Naive B cell (primary cell): ENCODE measurements at regions not wholly inside any gene's neighbourhood (a gene's known extent, or its start where the extent isn't known, plus 50 kb on each side); places are given as distances from the start of the nearest gene placed in this dataset.
"Not testable (repeated sequence)": the region's sequence is repeated elsewhere in the genome, so short reads cannot be mapped to it uniquely, and the experiment has no call there.

Experiments used
- ATAC-seq, 2 donors: fragments of 150-1000 bp; cut with Tn5 transposase; 2 replicates each; pipeline ENCODE4 v1.10.0; 2021; ENCODE audit warnings: low read depth in 2 of 2, mild to moderate bottlenecking in 2 of 2, moderate library complexity in 2 of 2
- DNase-seq: peaks from one replicate; pipeline ENCODE4 v3.0.0; 2022
- H3K27ac Mint-ChIP-seq, 6 donors: one replicate each; pipeline ENCODE4 v1.8.0; 2020 to 2022; ENCODE audit warnings: mild to moderate bottlenecking in 6 of 6, mixed read lengths in 6 of 6, moderate library complexity in 5 of 6, inconsistent platforms in 2 of 6
- H3K27me3 Mint-ChIP-seq, 3 donors: one replicate each; pipeline ENCODE4 v1.8.0; 2021 to 2022; ENCODE audit warnings: mixed read lengths in 3 of 3, mild to moderate bottlenecking in 1 of 3
- H3K36me3 Mint-ChIP-seq, 2 donors: one replicate each; pipeline ENCODE4 v1.8.0; 2020 to 2022; ENCODE audit warnings: mixed read lengths in 2 of 2, inconsistent platforms in 1 of 2, mild to moderate bottlenecking in 1 of 2
- H3K4me1 Mint-ChIP-seq, 3 donors: one replicate each; pipeline ENCODE4 v1.8.0; 2020 to 2022; ENCODE audit warnings: mixed read lengths in 3 of 3, inconsistent platforms in 1 of 3, mild to moderate bottlenecking in 1 of 3, moderate library complexity in 1 of 3
- H3K4me3 Mint-ChIP-seq, 8 donors: one replicate each; pipeline ENCODE4 v1.8.0; 2020 to 2022; ENCODE audit warnings: mild to moderate bottlenecking in 8 of 8, mixed read lengths in 8 of 8, moderate library complexity in 8 of 8, inconsistent platforms in 2 of 8
- H3K9me3 Mint-ChIP-seq, 7 donors: one replicate each; pipeline ENCODE4 v1.8.0; 2020 to 2022; ENCODE audit warnings: mixed read lengths in 7 of 7, mild to moderate bottlenecking in 5 of 7, inconsistent platforms in 2 of 7, moderate library complexity in 1 of 7

DNA sequence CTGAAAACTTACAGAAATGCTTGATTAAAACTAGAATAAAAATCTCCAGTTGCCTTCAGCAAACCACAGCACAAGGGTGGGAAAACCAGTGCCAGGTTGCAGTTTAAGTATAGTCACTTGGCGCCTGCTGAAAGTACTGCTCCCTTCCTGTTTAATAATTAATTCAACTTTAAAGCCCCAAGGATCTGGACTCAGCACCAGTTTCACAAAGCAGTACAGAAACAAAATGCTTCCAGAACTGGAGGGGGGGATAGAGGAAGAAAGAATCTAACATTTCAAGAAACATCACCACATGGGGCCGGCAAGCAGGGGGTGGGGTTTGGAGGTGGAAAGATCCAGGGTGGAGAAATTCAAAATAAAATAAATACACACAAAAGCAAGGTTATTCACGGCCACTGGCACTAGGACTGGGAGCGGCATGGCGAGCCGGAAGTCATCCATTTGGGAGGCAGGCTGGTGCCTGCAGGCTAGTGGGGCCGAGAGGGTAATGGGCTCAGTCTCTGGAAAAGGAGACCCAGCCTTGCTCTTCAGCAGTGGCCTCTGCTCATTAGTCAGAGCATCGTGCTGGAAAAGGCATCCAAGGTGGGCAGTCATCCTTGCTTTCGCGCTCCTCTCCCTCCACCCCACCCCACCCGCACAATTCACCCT, 85.8 kb downstream of the POU3F3 start:
- Mint-ChIP-seq H3K4me3 (peak overlapping the region in 2 of 8 donors; percentile 13 to 78), H3K27ac (peak overlapping the region in 5 of 6 donors; percentile 32 to 76 (median 62)), H3K4me1 (peaks cover 17 to 31% (median 22%) of the 10 kb centered on the region in 3 donors), H3K9me3 (no peaks in the 10 kb centered on the region), H3K36me3 (no peaks in the 10 kb centered on the region), H3K27me3 (peaks cover 0 to under 1% (median 0%) of the 10 kb centered on the region in 3 donors)
- DNase-seq (no peak), ATAC-seq (no peak)

DNA sequence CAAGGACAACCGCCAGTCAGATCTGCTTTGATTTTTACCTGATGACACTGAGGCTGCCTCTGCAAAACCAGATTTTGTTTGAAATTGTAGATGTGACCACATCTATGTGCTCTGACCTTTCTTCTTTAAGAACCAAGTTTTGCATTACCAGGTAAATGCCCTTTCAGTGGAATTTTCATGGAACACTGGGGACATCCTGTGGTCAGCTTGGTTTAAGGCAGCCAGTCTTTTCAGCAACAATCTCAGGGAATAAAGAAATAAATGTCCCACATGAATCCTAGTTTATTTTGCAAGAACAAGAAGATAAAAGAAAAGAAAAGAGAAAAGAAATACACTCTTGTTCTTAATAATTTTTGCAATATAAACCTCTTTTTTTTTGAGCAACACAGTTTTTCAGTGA, 90.6 kb downstream of the POU3F3 start:
- ATAC-seq: no peak
- H3K27me3 Mint-ChIP-seq: peaks cover 4 to 8% (median 5%) of the 10 kb centered on the region in 3 donors
- H3K36me3 Mint-ChIP-seq: no peaks in the 10 kb centered on the region
- no peaks in the 10 kb centered on the region for H3K9me3 Mint-ChIP-seq
- no peak overlapping the region for H3K27ac Mint-ChIP-seq
- no peak for DNase-seq
- no peak overlapping the region for H3K4me3 Mint-ChIP-seq
- peaks cover 6 to 16% (median 9%) of the 10 kb centered on the region in 3 donors for H3K4me1 Mint-ChIP-seq

DNA sequence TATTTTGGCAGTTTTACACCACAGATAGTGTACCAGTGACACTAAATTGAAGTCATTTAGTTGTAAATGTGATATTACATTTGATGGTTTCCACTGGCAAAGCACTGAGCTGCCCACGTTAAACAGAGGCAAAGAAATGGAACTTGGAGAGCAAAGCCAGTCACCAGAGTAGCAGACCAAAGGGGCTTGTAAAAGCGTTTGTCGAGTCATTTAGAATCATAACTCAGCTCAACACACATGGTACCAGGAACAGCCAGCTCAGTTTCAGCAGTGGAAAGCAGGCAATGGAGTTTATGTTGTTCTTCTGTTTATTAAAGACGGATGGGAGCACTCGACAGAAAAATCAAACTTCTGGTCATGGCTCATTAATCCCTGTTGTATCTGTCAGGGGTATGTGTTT, 91.2 kb downstream of the POU3F3 start:
- Mint-ChIP-seq H3K27ac (peak overlapping the region in 1 of 6 donors; percentile 79), H3K36me3 (no peaks in the 10 kb centered on the region), H3K9me3 (no peaks in the 10 kb centered on the region), H3K4me3 (no peak overlapping the region), H3K27me3 (peaks cover 4 to 8% (median 5%) of the 10 kb centered on the region in 3 donors), H3K4me1 (peaks cover 4 to 10% (median 4%) of the 10 kb centered on the region in 3 donors)
- ATAC-seq (no peak), DNase-seq (no peak)

- no peaks in the 10 kb centered on the region for H3K9me3 Mint-ChIP-seq
- ATAC-seq (no peak), DNase-seq (no peak)
- H3K27me3 Mint-ChIP-seq: peaks cover 4 to 8% (median 5%) of the 10 kb centered on the region in 3 donors
- H3K36me3 Mint-ChIP-seq: no peaks in the 10 kb centered on the region
- H3K4me1 Mint-ChIP-seq: peaks cover 0 to 6% (median 0%) of the 10 kb centered on the region in 3 donors
- no peak overlapping the region for H3K27ac Mint-ChIP-seq
- H3K4me3 Mint-ChIP-seq: no peak overlapping the region
Measured at GRCh38 chr2:104945866-104946265, 92.0 kb downstream of the POU3F3 start.

DNA sequence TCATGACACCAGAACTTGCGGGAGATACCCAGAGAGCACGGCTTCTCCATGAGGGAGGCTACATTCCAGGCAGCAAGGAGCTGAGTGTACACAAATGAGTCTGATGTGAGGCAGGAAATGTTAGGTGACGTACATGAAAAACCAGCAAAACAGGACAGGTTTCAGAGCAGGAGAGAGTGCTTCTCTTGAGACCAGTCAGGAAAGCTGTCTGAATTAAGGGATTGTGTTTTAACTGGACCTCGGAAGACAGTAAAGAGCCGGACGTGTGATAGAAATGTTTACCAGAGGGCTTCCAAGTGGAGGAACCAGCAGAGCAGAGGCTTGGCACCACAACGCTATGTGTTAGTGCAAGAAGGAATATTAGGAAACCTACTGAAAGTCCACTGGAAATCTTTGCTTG, 90.4 kb upstream of the MRPS9 start:
- not testable (repeated sequence) for H3K4me1 Mint-ChIP-seq, H3K4me3 Mint-ChIP-seq, H3K9me3 Mint-ChIP-seq, H3K36me3 Mint-ChIP-seq, ATAC-seq, H3K27ac Mint-ChIP-seq, DNase-seq
- peaks cover 5 to 17% (median 8%) of the 10 kb centered on the region in 3 donors for H3K27me3 Mint-ChIP-seq

GRCh38 chr2:104952976-104953375, 84.9 kb upstream of the MRPS9 start:
- Mint-ChIP-seq H3K36me3 (peaks cover 0 to under 1% of the 10 kb centered on the region in 2 donors), H3K27me3 (peaks cover 0 to 28% (median 9%) of the 10 kb centered on the region in 3 donors), H3K27ac (no peak overlapping the region), H3K4me3 (no peak overlapping the region), H3K4me1 (no peaks in the 10 kb centered on the region), H3K9me3 (peaks cover 0 to 14% (median 2%) of the 10 kb centered on the region in 7 donors)
- no peak for ATAC-seq
- no peak for DNase-seq

DNA sequence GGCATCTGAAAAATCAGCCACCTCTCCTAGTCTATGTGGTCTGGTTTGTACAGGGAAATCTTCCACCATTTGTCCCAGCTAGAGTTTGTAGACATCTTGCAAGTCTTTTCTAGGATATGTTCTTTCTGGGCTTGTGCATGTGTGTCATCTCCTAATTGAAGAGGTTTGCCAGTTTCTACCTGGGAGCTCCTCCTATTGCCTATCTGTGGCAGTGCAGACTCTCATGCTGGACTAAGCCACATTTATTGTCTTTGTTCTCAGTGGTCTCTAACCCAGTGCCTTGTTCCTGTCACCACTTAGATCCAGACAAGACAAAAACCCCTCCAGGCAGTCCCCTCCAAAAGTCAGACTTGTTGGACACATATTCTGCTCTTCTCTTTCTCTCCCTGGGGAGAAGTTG, 72.0 kb upstream of the MRPS9 start:
- Mint-ChIP-seq H3K27me3 (peaks cover 5 to 47% (median 34%) of the 10 kb centered on the region in 3 donors), H3K27ac (no peak overlapping the region), H3K9me3 (peaks cover 4 to 35% (median 28%) of the 10 kb centered on the region in 7 donors), H3K4me3 (peak overlapping the region in 1 of 8 donors; percentile 35), H3K4me1 (peaks cover 3 to 7% (median 4%) of the 10 kb centered on the region in 3 donors), H3K36me3 (peaks cover 0 to 47% of the 10 kb centered on the region in 2 donors)
- ATAC-seq: no peak
- no peak for DNase-seq

- Mint-ChIP-seq H3K27ac (no peak overlapping the region), H3K36me3 (peaks cover 0 to 28% of the 10 kb centered on the region in 2 donors), H3K9me3 (peaks cover 4 to 15% (median 12%) of the 10 kb centered on the region in 7 donors), H3K27me3 (peaks cover 0 to 26% (median 26%) of the 10 kb centered on the region in 3 donors), H3K4me3 (no peak overlapping the region), H3K4me1 (peaks cover 8 to 11% (median 10%) of the 10 kb centered on the region in 3 donors)
- DNase-seq: no peak
- no peak for ATAC-seq
Measured at GRCh38 chr2:104969564-104969963, 68.3 kb upstream of the MRPS9 start.

- no peaks in the 10 kb centered on the region for H3K36me3 Mint-ChIP-seq
- H3K27ac Mint-ChIP-seq: peak overlapping the region in 3 of 6 donors; percentile 48 to 83 (median 68)
- H3K27me3 Mint-ChIP-seq: peaks cover 0 to 4% (median 0%) of the 10 kb centered on the region in 3 donors
- DNase-seq: peak; percentile 25
- peak overlapping the region in 3 of 8 donors; percentile 12 to 61 (median 43) for H3K4me3 Mint-ChIP-seq
- H3K9me3 Mint-ChIP-seq: peaks cover 0 to 1% (median 0%) of the 10 kb centered on the region in 7 donors
- peaks cover 35 to 39% (median 38%) of the 10 kb centered on the region in 3 donors for H3K4me1 Mint-ChIP-seq
- ATAC-seq: no peak
Measured at GRCh38 chr2:104975371-104975770, 62.5 kb upstream of the MRPS9 start.

- H3K36me3 Mint-ChIP-seq: no peaks in the 10 kb centered on the region
- H3K4me3 Mint-ChIP-seq: peak overlapping the region in 5 of 8 donors; percentile 8 to 89 (median 68)
- peaks cover 0 to 3% (median 0%) of the 10 kb centered on the region in 3 donors for H3K27me3 Mint-ChIP-seq
- peak; percentile 12 for DNase-seq
- peak overlapping the region in 5 of 6 donors; percentile 39 to 94 (median 83) for H3K27ac Mint-ChIP-seq
- peaks cover 0 to 1% (median 0%) of the 10 kb centered on the region in 7 donors for H3K9me3 Mint-ChIP-seq
- H3K4me1 Mint-ChIP-seq: peaks cover 35 to 39% (median 38%) of the 10 kb centered on the region in 3 donors
- no peak for ATAC-seq
Measured at GRCh38 chr2:104975851-104976250, 62.0 kb upstream of the MRPS9 start.

GRCh38 chr2:104976603-104977120, 61.2 kb upstream of the MRPS9 start:
- no peaks in the 10 kb centered on the region for H3K27me3 Mint-ChIP-seq
- H3K4me1 Mint-ChIP-seq: peaks cover 35 to 38% (median 37%) of the 10 kb centered on the region in 3 donors
- peak overlapping the region; percentile 39 to 97 (median 90) for H3K27ac Mint-ChIP-seq
- H3K4me3 Mint-ChIP-seq: peak overlapping the region; percentile 63 to 93 (median 86)
- no peaks in the 10 kb centered on the region for H3K36me3 Mint-ChIP-seq
- DNase-seq: peak; percentile 79
- peak; percentile 98 for ATAC-seq
- peaks cover 0 to 1% (median 0%) of the 10 kb centered on the region in 7 donors for H3K9me3 Mint-ChIP-seq

DNA sequence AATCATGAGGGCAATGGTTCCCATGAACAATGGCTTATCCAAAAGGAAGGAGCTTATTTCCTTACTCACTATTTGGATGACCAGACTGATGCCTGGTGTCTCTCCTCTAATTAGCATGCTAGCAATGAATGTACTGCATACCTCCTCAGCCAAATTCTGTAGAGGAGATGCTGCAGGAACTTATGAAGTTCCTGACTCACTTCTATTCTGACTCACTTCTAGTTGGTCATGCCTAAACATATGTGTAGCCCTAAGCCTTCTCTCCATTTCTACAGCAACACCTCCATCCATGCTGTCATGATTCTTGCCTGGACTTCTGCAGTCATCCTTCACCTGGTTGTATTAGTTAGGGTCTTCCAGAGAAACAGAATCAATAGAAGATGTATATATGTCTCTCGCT, 59.9 kb upstream of the MRPS9 start:
- Mint-ChIP-seq H3K27ac (peak overlapping the region in 1 of 6 donors; percentile 6), H3K4me3 (peak overlapping the region in 2 of 8 donors; percentile 12 to 48), H3K4me1 (peaks cover 35 to 38% (median 37%) of the 10 kb centered on the region in 3 donors), H3K27me3 (no peaks in the 10 kb centered on the region), H3K9me3 (peaks cover 0 to 1% (median 0%) of the 10 kb centered on the region in 7 donors), H3K36me3 (no peaks in the 10 kb centered on the region)
- ATAC-seq: no peak
- DNase-seq: no peak

DNA sequence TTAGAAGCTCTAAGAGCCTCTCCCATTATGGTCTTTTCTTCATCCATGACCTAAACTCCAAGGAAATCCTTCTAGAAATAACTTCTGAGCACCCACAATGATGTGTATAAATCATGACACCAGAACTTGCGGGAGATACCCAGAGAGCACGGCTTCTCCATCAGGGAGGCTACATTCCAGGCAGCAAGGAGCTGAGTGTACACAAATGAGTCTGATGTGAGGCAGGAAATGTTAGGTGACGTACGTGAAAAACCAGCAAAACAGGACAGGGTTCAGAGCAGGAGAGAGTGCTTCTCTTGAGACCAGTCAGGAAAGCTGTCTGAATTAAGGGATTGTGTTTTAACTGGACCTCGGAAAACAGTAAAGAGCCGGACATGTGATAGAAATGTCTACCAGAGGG, 58.1 kb upstream of the MRPS9 start:
- not testable (repeated sequence) for H3K4me3 Mint-ChIP-seq, DNase-seq, H3K9me3 Mint-ChIP-seq, ATAC-seq, H3K36me3 Mint-ChIP-seq, H3K27me3 Mint-ChIP-seq
- Mint-ChIP-seq H3K4me1 (peaks cover 29 to 32% (median 31%) of the 10 kb centered on the region in 3 donors), H3K27ac (peak overlapping the region in 2 of 6 donors; percentile 51 to 59)

- H3K9me3 Mint-ChIP-seq: peaks cover 0 to 13% (median 4%) of the 10 kb centered on the region in 7 donors
- peaks cover 7 to 19% (median 17%) of the 10 kb centered on the region in 3 donors for H3K27me3 Mint-ChIP-seq
- H3K4me3 Mint-ChIP-seq: no peak overlapping the region
- ATAC-seq: no peak
- peaks cover 6 to 13% (median 8%) of the 10 kb centered on the region in 3 donors for H3K4me1 Mint-ChIP-seq
- DNase-seq: no peak
- H3K36me3 Mint-ChIP-seq: peaks cover 0 to 7% of the 10 kb centered on the region in 2 donors
- no peak overlapping the region for H3K27ac Mint-ChIP-seq
Measured at GRCh38 chr2:104982111-104982510, 55.8 kb upstream of the MRPS9 start.
